Ovary (tissue), 3 donors: ENCODE measurements at regions not wholly inside any gene's neighbourhood (a gene's known extent, or its start where the extent isn't known, plus 50 kb on each side); places are given as distances from the start of the nearest gene placed in this dataset.

Experiments
- EP300 ChIP-seq: sonication (generic); formaldehyde crosslinking; IDR thresholded peaks from one replicate; pipeline ENCODE4 v1.6.1; 2017; ENCODE audit warnings: antibody characterized with exemption
- POLR2A ChIP-seq: fragments of 450-650 bp; IDR thresholded peaks from one replicate; pipeline ENCODE4 v1.6.1; 2017; ENCODE audit warnings: antibody characterized with exemption, mild to moderate bottlenecking, moderate library complexity
- TF ChIP-seq, protein P1 (sequence below), 3 donors: fragments of 450-650 bp in 2 of 3; fragments of 200-600 bp in 1 of 3; IDR thresholded peaks; one replicate each; pipeline versions ENCODE4 v1.5.1 to v1.8.0; 2016 to 2022; ENCODE audit warnings: antibody characterized with exemption in 3 of 3, mild to moderate bottlenecking in 1 of 3
- donor health status: DM: no; HTN: no; CAD: no.

GRCh38 chr5:103693517-103693916, 130.9 kb upstream of the NUDT12 start:
- TF ChIP-seq POLR2A, result no peak
- TF ChIP-seq, protein P1, sequence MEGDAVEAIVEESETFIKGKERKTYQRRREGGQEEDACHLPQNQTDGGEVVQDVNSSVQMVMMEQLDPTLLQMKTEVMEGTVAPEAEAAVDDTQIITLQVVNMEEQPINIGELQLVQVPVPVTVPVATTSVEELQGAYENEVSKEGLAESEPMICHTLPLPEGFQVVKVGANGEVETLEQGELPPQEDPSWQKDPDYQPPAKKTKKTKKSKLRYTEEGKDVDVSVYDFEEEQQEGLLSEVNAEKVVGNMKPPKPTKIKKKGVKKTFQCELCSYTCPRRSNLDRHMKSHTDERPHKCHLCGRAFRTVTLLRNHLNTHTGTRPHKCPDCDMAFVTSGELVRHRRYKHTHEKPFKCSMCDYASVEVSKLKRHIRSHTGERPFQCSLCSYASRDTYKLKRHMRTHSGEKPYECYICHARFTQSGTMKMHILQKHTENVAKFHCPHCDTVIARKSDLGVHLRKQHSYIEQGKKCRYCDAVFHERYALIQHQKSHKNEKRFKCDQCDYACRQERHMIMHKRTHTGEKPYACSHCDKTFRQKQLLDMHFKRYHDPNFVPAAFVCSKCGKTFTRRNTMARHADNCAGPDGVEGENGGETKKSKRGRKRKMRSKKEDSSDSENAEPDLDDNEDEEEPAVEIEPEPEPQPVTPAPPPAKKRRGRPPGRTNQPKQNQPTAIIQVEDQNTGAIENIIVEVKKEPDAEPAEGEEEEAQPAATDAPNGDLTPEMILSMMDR (IDR thresholded peaks at IDR 0.05), result no peak
- TF ChIP-seq EP300, result no peak
